Upper lobe of left lung (tissue), 6 donors: ENCODE measurements at regions not wholly inside any gene's neighbourhood (a gene's known extent, or its start where the extent isn't known, plus 50 kb on each side); places are given as distances from the start of the nearest gene placed in this dataset.

Source experiments
- ATAC-seq, 2 donors: fragments of 200-7000 bp; cut with Tn5 transposase; one replicate each; pipeline ENCODE4 v1.9.1; 2022; ENCODE audit warnings: mild to moderate bottlenecking in 2 of 2, moderate library complexity in 2 of 2; ENCODE audit not compliant: low FRiP score in 2 of 2
- DNase-seq, 2 donors: peaks; one replicate each; pipeline ENCODE4 v3.0.0-alpha.2; 2019 to 2020
- H3K27ac ChIP-seq, 4 donors: fragments of 200-600 bp; sonication (generic); one replicate each; pipeline ENCODE4 v1.5.1; 2016 to 2019
- H3K27me3 ChIP-seq, 4 donors: fragments of 200-600 bp; sonication (generic); one replicate each; pipeline ENCODE4 v1.5.1; 2017 to 2019
- H3K36me3 ChIP-seq, 4 donors: fragments of 200-600 bp; sonication (generic); one replicate each; pipeline ENCODE4 v1.5.1; 2016 to 2019
- H3K4me1 ChIP-seq, 4 donors: fragments of 200-600 bp; sonication (generic); one replicate each; pipeline ENCODE4 v1.5.1; 2018 to 2019
- H3K4me3 ChIP-seq, 4 donors: fragments of 200-600 bp; sonication (generic); one replicate each; pipeline ENCODE4 v1.5.1; 2017 to 2019; ENCODE audit warnings: mild to moderate bottlenecking in 2 of 4, moderate library complexity in 1 of 4
- H3K9me3 ChIP-seq, 4 donors: fragments of 200-600 bp; sonication (generic); one replicate each; pipeline ENCODE4 v1.5.1; 2018 to 2019
- EP300 ChIP-seq, 4 donors: sonication (generic); formaldehyde crosslinking; IDR thresholded peaks; one replicate each; pipeline ENCODE4 v1.5.1; 2017; ENCODE audit warnings: antibody characterized with exemption in 4 of 4, control low read depth in 2 of 4
- POLR2A ChIP-seq, 4 donors: fragments of 450-650 bp; IDR thresholded peaks; one replicate each; pipeline ENCODE4 v1.5.1; 2016 to 2017; ENCODE audit warnings: antibody characterized with exemption in 4 of 4, mild to moderate bottlenecking in 2 of 4
- POLR2AphosphoS5 ChIP-seq, 2 donors: sonication (generic); formaldehyde crosslinking; IDR thresholded peaks; one replicate each; pipeline ENCODE4 v1.5.1; 2017; ENCODE audit warnings: antibody characterized with exemption in 2 of 2
- WGBS, 2 donors: methylation state at CpG; one replicate each; pipeline ENCODE4 v1.1.5; 2017 to 2018; 5-methylcytosine and 5-hydroxymethylcytosine counted together
- TF ChIP-seq, protein P1 (sequence below), 6 experiments: fragments of 450-650 bp in 4 of 6; fragments of 200-600 bp in 2 of 6; sonication (generic) in 2 of 6; IDR thresholded peaks; one replicate each; pipeline ENCODE4 v1.5.1; 2016 to 2019; ENCODE audit warnings: antibody characterized with exemption in 6 of 6
- donor health status: DM: no; HTN: no; CAD: no; lungs with moderate emphysema.
- donor health status: DM: no; HTN: yes; CAD: no; lungs with severe emphysema.

DNA sequence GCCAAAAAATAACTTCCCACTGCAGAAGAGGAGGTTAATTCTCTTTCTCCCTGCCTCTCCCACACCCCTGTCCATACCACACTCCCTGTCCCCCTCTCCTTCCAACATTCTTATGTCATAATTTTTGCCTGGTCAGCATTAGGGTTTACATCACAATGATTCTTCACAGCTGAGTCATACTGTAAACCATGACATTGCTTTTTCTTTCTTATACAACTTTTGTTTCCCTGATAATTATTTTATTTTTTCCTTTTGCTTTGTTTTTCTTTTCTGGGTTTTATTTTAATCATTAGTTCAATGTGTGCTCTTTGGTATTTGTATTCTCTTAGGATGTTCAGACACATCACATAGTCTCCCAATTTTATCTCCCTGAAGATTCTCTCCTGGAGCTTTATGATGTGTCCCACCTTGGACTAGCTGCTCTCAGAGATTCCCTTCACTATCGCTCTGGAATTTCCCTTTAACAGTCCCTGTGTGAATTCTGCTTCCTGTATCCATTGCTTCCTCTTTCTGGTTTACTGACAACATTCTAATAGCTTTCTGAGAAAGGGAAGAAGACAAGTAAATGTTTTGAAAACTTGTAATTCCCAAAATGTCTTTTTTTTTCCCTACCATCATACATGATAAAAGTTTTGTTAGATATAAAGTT is 70.7 kb downstream of the SOX2 start:
- H3K9me3 ChIP-seq = no peaks in the 10 kb centered on the region
- ATAC-seq (no peak), DNase-seq (no peak)
- no peaks in the 10 kb centered on the region for H3K27me3 ChIP-seq
- H3K4me1 ChIP-seq = no peaks in the 10 kb centered on the region
- TF ChIP-seq POLR2AphosphoS5 (IDR thresholded peaks at IDR 0.05) (no peak), EP300 (IDR thresholded peaks at IDR 0.05) (no peak), POLR2A (IDR thresholded peaks at IDR 0.05) (no peak)
- TF ChIP-seq, protein P1, sequence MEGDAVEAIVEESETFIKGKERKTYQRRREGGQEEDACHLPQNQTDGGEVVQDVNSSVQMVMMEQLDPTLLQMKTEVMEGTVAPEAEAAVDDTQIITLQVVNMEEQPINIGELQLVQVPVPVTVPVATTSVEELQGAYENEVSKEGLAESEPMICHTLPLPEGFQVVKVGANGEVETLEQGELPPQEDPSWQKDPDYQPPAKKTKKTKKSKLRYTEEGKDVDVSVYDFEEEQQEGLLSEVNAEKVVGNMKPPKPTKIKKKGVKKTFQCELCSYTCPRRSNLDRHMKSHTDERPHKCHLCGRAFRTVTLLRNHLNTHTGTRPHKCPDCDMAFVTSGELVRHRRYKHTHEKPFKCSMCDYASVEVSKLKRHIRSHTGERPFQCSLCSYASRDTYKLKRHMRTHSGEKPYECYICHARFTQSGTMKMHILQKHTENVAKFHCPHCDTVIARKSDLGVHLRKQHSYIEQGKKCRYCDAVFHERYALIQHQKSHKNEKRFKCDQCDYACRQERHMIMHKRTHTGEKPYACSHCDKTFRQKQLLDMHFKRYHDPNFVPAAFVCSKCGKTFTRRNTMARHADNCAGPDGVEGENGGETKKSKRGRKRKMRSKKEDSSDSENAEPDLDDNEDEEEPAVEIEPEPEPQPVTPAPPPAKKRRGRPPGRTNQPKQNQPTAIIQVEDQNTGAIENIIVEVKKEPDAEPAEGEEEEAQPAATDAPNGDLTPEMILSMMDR (IDR thresholded peaks at IDR 0.05) = no peak
- no peaks in the 10 kb centered on the region for H3K36me3 ChIP-seq
- WGBS, 2 donors = 20 to 35% methylated on average over 1 of the region's 1 CpG
- no peak overlapping the region for H3K27ac ChIP-seq
- no peak overlapping the region for H3K4me3 ChIP-seq

DNA sequence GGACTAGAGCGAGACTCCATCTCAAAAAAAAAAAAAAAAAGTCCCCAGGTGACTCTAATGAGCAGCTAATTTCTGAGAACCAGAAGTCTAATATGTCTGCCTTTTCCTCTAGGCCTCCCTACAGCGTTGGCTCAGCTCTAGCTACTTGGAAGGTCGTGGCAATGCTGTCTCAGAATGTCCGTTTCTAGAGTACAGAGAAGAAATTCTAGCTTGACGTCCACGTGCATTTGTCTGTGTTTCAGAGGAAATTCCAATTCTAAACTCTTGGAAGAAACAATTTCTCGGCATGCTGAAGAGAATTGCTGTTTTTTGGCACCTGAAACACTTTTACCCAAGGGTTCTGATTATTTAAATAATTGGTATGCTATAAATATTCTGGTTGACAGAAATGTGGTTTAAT is 78.8 kb downstream of the SOX2 start:
- no peak for DNase-seq
- WGBS, 2 donors = 65 to 72% methylated on average over 7 of the region's 7 CpGs
- ATAC-seq = no peak
- Histone ChIP-seq H3K9me3 (no peaks in the 10 kb centered on the region), H3K27ac (no peak overlapping the region), H3K27me3 (no peaks in the 10 kb centered on the region), H3K4me3 (no peak overlapping the region), H3K4me1 (no peaks in the 10 kb centered on the region), H3K36me3 (no peaks in the 10 kb centered on the region)
- TF ChIP-seq POLR2AphosphoS5 (IDR thresholded peaks at IDR 0.05) = no peak

DNA sequence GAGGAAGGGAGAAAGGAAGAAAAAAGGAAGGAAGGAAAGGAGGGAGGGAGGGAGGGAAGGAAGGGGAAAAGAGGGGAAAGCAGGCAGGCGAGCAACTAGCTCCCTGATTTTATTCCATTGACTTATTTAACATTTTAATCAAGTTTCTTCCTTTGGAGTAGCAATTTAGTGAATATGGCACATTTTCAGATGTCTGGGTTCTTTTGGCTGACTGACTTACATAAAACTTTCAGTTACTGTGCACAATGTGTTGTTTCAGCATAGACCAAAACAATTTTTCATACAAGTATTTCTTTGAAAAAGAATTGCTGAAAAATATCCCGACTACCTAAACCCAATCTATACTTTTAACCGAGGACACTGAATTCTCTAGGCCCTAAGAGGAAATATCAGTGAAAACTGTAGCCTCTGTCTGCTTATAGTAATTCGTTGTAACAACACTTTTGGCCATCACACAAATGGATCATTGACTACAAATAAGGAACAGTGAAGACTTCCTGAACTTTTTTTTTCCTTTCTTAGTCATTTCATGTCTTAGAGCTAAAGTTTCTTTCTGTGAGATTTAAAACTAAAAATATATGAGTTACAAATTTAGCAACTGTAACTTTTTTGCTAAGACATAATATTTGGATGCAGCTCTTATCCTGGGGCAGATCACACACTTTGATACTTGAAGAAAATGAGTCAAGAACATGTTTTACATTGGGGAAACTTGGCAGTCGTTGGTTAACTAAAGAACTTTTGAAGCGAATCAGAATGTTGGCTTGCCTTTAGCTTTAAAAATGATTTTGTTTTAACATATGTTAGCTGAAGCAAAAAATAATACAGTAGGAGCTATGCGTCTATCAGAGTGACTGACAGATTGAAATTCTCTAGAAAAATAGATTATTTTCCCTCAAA is 79.6 kb downstream of the SOX2 start:
- TF ChIP-seq POLR2AphosphoS5 (IDR thresholded peaks at IDR 0.05) (no peak), POLR2A (IDR thresholded peaks at IDR 0.05) (no peak), EP300 (IDR thresholded peaks at IDR 0.05) (no peak)
- TF ChIP-seq, protein P1 (IDR thresholded peaks at IDR 0.05) = no peak
- 62 to 67% methylated on average over 7 of the region's 7 CpGs for WGBS, 2 donors
- DNase-seq = no peak
- no peaks in the 10 kb centered on the region for H3K27me3 ChIP-seq
- ATAC-seq = no peak
- H3K9me3 ChIP-seq = no peaks in the 10 kb centered on the region
- no peaks in the 10 kb centered on the region for H3K36me3 ChIP-seq
- H3K27ac ChIP-seq = no peak overlapping the region
- H3K4me1 ChIP-seq = no peaks in the 10 kb centered on the region
- no peak overlapping the region for H3K4me3 ChIP-seq

DNA sequence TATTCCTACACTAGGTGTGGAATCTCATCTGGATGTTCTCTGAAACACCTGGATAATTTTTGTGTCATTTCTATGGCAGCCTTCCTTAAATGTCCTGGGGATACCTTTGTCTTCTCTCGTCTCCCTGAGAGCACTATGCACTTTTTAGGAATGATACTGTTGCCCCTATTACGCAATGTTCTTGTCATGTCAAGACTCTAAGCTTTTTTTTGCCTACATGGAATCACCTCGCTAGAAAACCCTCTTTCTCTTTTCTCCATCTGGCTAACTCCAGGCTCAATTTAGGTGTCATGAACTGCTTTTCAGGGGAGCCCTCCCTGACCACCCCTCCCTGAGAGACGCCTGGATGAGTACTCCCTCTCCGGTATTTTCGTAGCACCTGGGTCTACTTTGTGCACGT is 81.3 kb downstream of the SOX2 start:
- WGBS, 2 donors = 81 to 83% methylated on average over 7 of the region's 7 CpGs
- TF ChIP-seq EP300 (IDR thresholded peaks at IDR 0.05) = no peak
- no peak for TF ChIP-seq POLR2AphosphoS5 (IDR thresholded peaks at IDR 0.05)
- no peak for ATAC-seq

DNA sequence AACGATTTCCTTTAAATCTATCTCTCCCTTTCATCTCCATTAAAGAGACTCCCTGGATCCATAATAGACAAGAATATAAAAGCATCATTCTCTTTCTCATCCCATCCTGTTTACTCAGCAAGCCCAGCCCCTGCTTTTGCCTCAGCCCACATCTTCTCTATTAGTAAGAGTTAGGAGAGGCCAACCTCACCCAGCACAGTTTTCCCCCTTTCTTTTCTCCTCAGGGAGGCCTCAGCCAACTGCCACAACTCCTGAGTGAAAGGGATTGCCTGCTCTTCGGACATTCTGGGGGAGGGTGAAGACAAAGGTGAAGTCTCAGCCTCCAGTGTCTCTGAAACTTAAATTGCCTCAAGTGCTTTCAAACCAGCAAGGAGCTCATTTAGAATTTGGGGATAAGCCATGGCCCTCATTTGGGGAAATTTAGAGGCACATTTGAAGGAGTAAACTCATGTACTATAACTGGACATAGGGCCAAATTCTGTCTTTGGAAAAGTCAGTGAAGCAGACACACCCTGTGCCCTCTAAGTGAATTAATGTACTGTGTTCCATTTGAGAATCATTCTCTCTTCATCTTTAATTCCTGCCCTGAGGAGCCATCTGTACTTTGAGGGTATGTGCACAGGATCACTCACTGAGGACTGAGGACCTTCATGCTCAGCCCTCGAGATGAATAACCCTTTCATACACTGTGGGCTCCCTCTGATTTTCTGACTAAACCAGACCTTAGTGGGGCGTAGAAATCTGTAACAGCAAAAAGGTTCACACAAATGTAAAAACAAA is 82.5 kb downstream of the SOX2 start:
- Histone ChIP-seq H3K4me1 (no peaks in the 10 kb centered on the region), H3K36me3 (no peaks in the 10 kb centered on the region), H3K27ac (no peak overlapping the region), H3K4me3 (no peak overlapping the region), H3K27me3 (no peaks in the 10 kb centered on the region), H3K9me3 (no peaks in the 10 kb centered on the region)
- no peak for TF ChIP-seq EP300 (IDR thresholded peaks at IDR 0.05)
- TF ChIP-seq POLR2A (IDR thresholded peaks at IDR 0.05) = no peak
- TF ChIP-seq POLR2AphosphoS5 (IDR thresholded peaks at IDR 0.05) = no peak
- TF ChIP-seq, protein P1 (IDR thresholded peaks at IDR 0.05) = no peak
- DNase-seq (no peak), ATAC-seq (peak in 1 of 2 donors; percentile 30)
- 50 to 74% methylated on average over 4 of the region's 4 CpGs for WGBS, 2 donors

More for the DNA sequence above, 81.3 kb downstream of the SOX2 start:
- no peaks in the 10 kb centered on the region for H3K36me3 ChIP-seq
- DNase-seq = no peak
- no peaks in the 10 kb centered on the region for H3K9me3 ChIP-seq
- H3K27ac ChIP-seq = no peak overlapping the region
- H3K4me3 ChIP-seq = no peak overlapping the region
- no peaks in the 10 kb centered on the region for H3K4me1 ChIP-seq
- H3K27me3 ChIP-seq = no peaks in the 10 kb centered on the region
